HG03095 (cell line): ENCODE measurements at regions not wholly inside any gene's neighbourhood (a gene's known extent, or its start where the extent isn't known, plus 50 kb on each side); places are given as distances from the start of the nearest gene placed in this dataset.

Source experiments
- ATAC-seq: cut with Tn5 transposase; IDR thresholded peaks from one replicate; pipeline ENCODE4 v1.9.1; 2021; ENCODE audit warnings: moderate library complexity; ENCODE audit not compliant: unreplicated experiment

DNA sequence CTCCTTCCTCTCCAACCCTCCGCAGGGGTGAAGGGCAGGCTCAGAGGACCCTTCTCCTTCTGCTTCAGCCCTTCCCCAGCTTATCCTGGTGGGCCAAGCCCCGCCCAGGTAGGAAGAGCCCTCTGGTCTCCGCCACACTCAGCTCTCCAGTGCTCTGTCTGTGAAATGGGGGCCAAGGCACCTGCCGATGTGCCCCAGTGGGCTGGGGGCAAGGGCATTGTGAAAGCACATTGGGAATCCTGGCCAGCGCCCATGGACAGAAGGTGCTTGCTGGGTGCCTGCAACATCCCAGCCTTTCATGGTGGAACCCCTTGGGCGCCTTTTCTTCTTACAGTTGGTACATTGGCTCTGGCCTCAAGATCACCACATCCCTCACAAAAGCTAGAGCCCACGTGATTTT lies 150.8 kb downstream of the INHBB start:
- no peak for ATAC-seq

DNA sequence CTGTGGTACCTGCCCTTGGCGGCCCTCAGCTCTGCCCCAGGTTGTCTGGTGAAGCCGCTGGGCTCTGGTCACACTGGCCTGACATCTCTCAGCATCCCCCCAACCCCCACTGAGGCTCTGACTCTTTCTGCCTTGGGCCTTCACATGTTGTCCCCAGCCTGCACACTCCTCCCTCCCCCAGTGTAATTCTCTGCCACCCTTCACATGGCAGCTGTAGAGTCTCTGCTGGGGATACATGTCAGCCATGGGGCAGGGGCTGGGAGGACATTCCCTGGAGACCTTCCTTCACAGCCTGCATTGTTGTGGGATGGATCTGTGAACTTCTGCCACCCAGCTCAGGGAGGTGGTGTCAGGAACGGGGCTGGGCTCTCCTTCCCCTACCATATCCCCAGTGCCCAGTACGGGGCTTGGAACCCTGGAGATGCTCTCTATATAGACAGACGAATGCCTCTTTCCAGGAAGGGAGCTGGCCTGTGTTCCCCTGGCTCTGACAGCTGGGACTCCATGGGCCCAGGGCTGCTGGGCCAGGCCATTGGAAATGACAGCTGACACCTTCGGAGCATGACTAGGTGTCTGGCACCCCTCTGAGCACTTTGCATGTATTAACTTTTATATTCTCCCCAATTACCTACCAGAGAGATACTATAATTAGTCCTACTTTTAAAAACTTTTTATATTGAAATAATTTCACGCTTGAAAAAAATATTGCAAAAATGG lies 151.5 kb downstream of the INHBB start:
- no peak for ATAC-seq

DNA sequence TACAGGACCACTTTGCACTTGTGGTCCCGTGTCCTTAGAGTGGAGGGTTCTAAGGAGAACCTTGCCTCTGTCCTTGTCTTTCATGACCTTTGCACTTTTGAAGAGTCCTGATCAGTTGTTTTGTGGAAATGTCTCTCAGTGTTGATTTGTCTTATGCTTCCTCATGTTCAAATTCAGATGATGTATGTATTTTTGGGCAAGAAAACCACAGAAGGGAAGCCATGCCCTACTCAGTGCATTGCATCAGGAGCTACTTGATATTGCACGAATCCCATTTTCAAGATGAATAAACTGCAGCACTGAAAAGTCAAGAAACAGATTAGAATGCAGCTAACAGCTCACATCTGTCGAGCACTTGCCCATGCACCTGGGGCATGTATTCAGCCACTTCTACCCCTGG lies 152.2 kb downstream of the INHBB start:
- no peak for ATAC-seq

DNA sequence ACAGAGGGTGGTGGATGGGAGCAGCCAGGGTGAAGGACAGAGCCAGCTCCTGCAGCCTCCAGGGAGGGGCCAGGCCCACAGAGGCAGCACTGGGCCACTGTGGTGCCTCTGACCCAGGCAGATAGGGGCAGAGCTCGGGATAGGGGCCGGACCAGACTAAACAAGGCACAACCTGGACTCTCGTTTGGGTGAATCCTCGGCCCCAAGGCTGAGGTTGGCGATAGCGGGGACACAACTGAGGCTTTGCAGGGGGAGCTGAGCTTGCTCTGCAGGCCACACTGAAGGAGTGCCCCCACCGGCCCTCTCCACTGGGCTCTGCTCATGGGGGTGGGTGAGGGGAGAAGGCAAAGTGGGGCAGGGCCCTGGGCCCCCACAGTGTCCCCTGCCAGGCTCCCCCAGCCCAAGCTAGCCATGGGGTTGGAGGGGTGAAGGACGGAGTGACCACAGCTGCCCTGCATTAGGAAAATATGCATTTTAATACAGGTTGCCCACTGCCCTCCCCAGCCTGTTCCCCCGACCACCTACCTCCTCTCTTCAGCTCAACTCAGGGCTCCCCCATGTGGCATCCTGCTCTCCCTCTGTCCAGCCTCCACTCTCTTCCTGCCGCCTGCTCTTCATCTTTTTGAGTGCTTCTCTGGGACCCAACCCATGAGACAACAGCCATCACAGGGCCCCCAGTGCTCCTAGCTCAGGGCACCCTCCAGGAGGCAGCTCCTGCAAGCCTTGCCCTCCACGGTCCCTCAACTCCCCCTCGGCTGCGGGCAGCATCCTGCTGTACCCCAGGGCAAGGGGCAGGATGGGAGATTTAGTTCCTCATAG lies 152.8 kb downstream of the INHBB start:
- no peak for ATAC-seq

DNA sequence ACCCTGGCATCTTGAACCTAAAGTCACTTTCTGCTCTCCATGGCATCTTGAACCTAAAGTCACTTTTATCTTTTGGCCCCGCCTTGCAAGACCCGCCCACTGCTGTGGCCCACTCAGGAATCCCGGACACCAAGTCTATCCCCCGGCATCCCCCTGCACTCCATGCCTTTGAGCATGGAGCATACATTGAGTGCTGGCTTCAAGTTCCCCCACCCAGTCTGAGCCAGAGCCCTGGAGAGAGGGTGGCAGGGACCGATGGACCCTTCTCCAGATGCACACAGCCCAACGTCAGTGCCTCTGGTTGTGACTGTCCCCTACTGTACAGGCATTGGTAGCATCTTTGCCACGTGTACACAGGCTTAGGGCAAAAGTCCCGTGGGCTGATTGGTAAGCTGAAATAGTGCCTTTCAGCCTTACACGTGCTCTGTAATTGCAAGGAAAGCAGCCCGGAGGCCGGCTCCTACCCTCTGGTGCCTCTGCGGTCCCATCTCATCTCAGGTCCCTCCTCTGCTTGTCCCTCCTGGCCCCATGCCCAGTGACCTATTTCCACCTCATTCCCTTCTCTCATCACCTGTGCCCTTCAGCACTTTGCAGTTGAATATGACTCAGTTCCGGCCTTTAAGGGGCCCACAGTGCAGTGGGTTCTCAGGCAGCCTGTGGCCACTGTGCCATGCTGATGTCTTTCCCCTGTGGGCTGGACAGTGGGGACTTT lies 154.0 kb downstream of the INHBB start:
- no peak for ATAC-seq

DNA sequence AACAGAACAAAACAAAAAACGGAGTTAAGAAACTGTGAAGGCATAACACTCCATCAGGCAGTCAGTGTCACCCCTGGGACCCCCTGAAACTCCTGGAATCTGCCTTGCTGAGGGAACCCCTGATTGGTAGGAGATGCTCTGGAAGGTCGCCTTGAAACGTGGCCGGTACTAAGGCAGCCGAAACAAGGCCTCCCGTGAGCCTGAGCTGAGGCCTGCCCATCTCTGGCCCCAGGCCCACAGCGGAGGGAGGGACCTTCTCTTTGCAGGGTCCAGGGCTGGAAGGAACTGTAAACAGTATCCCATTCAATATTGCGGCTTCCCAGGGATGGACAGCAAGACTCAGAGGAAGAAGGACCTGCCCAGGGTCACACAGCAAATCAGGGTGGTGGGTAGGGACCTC lies 155.7 kb downstream of the INHBB start:
- no peak for ATAC-seq

DNA sequence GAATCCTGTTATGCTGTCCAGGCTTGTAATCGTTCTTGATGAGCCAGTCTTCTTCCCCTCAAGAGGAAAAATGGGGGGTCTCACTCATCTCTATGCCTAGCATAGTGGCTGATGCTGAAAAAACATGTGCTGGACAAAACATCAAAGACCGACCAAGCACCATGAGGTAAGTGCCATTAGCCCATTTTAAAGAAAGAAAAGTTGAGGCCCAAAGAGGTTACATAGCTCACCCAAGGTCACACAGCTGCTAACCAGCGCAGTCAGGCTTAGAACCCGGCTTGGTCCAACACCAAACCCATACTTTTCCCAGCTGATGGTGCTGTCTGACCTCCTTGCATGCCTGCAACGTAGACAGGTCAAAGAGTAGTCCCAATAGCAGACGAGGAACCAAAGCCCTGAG lies 156.4 kb downstream of the INHBB start:
- no peak for ATAC-seq

DNA sequence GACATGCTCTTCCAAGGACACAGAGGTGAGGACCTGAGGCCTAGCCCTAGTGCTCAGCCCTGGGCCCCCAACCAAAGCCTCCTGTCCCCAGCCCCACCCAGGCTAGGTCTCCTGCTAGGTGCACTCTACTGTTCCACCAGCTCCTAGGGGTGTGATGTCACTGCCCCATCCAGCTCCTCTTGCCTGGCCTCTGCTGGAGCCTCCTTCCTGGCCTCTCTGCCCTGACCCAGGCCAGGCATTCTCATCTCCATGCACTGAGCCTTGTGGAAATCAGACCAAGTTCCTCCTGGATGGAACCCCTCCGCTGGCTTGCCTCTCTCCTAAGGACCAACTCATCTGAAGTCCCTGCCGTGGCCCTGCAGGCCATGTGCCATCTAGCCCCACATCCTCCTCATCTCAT lies 156.8 kb downstream of the INHBB start:
- no peak for ATAC-seq

DNA sequence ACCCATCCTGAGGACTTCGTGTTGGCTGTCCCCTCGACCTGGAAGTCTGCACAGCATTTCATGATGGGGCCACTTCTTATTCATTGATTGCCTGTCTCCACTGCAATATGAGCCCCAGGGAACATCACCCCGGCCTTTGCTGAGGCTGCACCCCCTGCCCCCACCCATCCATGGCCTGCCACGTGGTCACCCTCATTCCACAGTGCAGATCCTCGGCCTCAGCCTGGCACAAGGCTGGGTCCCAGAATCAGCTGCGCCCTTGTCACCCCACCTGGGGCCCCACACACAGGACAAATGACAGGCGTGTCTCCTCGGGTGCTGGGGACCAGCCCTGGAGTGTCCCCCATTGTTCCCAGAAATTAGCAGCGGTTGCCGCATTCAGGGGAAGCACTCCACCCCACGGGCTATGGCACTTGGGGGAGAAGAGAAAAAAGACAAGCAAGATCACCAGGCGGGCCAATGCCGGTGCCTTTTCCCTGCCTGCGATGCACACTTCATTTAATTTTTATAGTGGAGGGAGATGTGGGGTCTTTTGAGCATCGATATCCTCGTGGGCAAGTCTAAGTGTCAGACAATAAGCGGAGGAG lies 157.4 kb downstream of the INHBB start:
- no peak for ATAC-seq

DNA sequence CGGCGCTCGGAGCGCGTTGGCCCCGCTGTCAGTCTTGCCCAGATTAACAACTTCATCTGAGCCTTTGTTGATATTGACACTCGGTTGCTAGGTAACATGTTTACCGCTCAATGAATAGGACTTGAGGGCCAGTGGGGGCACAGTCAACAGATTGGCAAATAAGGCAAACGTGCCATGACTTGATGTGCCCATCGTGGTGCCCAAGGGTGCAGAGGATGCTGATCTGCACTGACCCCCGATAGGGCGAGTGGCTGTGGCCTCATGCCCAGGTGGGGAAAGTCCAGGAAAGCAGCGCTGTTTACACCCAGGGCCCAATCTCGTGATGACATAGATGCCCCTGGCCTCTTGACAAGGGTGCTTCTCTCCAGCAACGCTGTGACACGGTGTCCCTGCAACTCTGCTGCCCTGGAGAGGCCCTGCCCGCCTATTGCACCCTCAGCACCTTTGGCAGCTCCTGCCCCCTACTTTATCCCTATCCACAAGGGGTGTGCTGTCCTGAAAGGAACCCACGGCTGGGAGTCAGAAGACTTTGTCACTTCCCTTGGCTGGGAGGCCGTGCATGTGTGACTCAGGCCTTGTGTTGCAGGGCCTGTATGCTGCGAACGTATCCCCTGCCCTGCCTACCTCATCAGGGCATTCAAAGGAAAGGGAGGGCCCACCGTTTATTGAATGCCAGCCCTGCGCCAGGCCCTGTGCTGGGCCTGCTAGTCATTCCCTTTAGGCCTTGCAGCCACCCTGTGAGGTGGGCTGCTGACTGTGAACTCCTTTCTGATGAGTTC lies 158.0 kb downstream of the INHBB start:
- no peak for ATAC-seq

DNA sequence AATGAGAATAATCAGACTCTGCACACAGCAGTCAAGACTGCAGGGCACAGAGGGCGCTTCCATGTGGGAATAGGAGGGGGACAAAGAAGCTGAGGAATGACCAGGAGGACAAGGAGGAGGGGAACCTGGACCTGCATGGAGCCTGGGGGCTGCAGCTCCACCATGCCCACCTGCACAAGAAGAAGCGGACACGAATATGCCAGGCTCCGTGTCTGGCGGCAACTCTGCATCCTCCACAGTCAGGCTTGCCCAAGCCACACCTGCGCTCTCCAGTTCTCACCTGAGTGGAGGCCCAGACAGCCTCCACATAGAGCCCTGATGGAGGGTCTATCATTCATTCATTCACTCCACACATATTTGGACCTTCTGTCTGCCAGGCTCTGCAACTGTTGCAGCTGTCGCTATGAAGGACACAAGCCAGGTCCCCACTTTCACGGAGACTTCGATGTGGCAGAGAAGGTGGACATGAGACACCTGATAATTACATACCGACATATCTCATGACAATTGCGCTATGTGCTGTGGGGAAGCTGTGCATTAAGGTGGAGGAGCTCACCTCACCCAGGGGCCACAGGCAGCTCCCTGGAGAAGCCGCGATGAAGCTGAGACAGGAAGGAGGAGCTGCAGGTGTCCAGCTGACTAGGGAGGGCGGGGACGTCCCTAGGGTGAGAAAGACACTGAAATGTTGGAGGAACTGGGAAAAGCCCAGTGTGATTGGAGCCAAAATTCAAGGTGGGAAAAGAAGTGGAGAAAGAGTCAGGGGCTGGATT lies 159.2 kb downstream of the INHBB start:
- no peak for ATAC-seq

DNA sequence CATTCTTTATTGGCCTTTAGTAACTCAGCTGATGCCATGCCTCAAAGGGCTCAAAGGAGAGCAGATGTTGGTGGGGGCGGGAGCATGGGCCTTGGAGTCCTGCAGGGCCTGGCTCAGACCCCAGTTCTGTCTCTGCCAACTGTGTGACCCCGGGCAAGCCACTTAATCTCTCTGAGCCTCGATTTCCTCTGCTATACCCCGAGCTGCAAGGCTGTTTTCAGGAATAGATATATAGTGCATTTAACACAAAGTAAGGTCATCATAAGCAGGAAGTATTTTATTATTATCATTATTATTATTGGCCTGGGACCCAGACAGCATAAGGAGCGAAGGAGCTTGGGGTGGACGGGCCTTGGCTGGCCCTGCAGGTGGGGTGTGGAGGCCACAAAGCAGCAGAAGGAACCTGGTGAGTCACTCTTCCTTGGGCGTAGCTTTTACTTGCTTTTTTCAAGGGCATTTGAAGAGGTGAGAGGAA lies 162.7 kb downstream of the INHBB start:
- ATAC-seq, result no peak

DNA sequence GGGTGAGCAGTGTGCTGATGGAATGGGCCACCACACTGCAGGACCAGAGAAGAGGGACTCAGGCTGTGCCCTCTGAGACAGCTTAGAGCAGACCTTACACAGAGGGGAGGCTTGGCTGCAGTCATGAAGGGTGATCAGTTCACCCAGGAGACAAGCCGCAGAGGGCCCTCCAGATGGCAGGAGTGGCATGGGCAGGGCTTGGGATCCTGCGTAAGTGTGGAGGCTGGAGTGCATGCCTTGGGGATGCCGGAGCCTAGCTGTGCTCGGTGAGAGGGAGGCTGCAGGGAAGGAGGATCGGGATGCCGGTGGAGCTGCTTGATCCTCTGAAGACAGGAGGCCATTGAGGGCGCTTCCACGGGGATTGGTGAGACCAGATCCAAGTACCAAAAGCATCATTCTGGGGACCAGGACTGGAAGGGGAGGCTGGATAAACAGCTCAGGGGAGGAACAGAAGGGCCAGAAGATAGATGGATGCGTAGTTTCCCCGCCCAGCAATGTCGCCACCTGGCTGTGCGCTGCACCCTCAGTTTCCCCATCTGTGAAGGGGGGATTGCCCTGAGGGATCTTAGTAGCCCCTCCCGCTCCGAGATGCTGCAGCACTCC lies 163.4 kb downstream of the INHBB start:
- no peak for ATAC-seq

DNA sequence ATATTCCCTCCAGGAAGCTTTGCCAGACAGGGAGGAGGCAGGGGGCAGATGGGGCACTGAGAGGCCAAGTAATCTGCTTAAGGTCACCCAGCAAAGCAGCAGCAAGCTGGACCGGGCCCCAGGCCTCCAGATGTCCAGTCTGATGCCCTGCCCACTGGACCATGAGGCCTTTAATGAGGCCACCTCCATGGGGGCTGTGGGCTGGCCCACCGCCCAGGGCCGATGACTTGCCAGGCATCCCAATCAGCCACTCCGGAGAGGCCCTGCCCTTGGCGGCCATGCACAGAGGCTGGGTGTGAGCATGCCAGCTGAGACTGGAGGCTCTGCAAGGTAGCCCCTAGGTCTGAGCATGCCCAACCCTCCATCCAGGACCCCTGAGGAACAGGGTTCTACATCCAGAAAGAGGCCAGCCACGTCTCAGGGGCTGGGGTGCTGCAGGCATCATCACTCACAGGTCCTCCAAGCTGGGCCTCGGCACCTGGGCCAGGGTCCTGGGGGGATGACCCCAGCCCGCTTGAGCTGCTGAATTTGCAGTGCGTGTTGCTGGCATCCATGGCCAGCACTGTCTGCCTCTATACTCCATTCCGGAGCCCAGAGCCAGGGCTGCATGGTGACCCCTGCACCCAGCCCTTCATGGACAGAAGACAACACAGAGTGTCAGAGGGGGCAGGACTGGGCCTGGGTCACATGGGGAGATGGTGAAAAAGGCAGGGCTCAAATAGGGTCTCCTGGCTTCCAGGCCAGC lies 164.2 kb downstream of the INHBB start:
- ATAC-seq, result no peak

DNA sequence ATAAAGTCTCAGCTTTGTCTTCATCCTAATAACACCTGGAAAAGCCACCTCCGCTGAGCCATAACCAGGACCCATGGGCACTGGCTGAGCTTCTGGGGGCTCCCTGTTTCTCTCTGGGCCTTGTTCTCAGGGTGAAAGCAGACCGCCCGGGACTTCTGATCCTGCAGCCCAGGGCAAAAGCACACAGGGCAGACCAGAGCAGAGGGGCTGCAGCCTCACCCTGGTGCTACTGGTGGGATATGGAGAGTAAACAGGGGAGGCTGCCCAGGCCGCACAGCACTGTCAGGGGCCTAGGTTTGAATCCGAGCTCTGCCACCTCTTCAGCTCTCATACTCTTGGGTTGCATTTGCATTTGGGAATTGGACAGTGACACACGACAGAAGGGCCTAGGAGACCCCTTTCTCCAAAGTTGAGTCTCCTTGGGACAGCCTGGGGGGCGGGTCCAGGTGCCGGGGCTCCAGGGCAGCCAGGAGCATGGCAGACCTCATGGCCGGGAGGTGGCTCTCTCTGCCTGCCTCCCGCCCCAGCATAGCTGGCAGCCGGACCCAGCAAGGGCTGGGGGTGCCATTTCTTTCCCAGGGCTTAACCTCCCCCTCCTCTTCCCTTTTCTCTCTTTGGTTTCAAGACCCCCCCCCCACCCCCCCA lies 164.9 kb downstream of the INHBB start:
- ATAC-seq, result no peak

DNA sequence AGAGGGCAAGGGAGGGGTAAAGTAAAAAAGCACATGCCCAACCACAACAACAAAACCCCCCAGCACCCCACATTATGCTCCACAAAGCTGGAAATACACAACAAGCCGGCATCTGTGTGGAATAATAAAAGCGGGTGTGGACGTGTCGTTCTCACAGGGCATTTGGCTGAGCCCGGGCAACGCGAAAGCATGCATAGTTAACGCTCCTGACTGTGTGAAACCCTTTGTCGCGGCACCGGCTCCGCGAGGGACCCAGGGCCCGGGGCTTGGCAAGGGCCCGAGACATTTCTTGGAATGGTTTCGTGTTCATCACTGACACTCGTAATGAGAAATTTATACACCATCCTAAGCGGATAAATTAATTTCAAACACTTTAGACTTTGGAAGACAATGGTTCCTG lies 165.6 kb downstream of the INHBB start:
- ATAC-seq, result no peak

DNA sequence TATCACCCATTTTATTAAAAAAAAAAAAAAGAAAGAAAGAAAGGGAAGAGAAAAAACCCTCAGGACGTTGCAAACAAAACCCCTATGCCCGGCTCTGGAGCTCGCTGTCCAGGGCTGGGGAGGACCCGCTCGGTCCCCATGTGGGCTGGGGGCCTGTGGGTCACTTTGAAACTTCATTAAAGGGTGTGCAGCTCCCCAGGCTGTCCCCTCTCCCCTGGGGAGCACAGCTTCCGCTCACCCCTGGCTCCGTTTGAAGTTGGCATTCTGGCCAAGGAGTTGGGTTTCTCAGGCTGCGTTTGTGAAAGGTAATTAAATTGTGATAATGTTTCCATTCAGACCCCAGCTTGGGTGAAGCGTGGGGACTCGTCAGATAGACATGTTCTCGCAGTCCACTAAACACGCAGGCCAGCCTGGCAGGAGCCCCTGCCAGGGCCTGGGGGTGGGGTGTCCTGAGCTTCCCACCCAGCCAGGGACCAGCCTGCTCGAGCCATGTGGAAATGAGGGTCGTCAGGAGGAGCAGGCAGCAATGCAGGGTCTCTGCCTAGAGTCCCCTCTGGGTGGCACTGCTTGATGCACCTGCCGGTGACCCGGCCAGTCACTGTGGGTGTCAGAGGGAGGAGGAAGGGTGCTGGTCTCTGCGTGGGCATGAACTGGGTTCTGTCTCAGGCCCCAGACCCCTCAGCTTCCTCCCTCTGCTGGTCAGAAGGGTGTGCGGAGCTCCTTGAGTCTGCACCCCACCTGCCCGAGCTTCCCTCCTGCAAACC lies 166.2 kb downstream of the INHBB start:
- no peak for ATAC-seq
